Hepatocyte (in vitro differentiated cells): ENCODE measurements at regions not wholly inside any gene's neighbourhood (a gene's known extent, or its start where the extent isn't known, plus 50 kb on each side); places are given as distances from the start of the nearest gene placed in this dataset.
A peak's percentile ranks its signal among the peaks of the same experiment; 100 is the strongest.

Experiments used
- DNase-seq: peaks from one replicate; pipeline ENCODE4 v3.0.0-alpha.2; 2016; ENCODE audit warnings: low spot score
- H2AFZ ChIP-seq: fragments of 200-600 bp; sonication (generic); 2 replicates; pipeline ENCODE4 v1.6.0; 2016; ENCODE audit warnings: antibody characterized with exemption, mild to moderate bottlenecking
- H3K27ac ChIP-seq: fragments of 200-600 bp; sonication (generic); 2 replicates; pipeline ENCODE4 v1.5.1; 2016; ENCODE audit warnings: mild to moderate bottlenecking
- H3K27me3 ChIP-seq: fragments of 200-600 bp; sonication (generic); 2 replicates; pipeline ENCODE4 v1.6.1; 2016
- H3K36me3 ChIP-seq: fragments of 200-600 bp; sonication (generic); replicated peaks from 2 replicates; pipeline ENCODE4 v1.5.1; 2016; ENCODE audit warnings: low read depth; ENCODE audit not compliant: insufficient read depth
- H3K4me1 ChIP-seq: fragments of 200-600 bp; sonication (generic); 2 replicates; pipeline ENCODE4 v1.5.1; 2016; ENCODE audit warnings: mild to moderate bottlenecking, moderate library complexity; ENCODE audit not compliant: insufficient read depth
- H3K4me2 ChIP-seq: fragments of 200-600 bp; sonication (generic); 2 replicates; pipeline ENCODE4 v1.6.0; 2016
- H3K4me3 ChIP-seq: fragments of 200-600 bp; sonication (generic); 2 replicates; pipeline ENCODE4 v1.5.1; 2016; ENCODE audit warnings: mild to moderate bottlenecking
- H3K79me2 ChIP-seq: fragments of 200-600 bp; sonication (generic); 2 replicates; pipeline ENCODE4 v1.6.0; 2017; ENCODE audit warnings: mild to moderate bottlenecking
- H3K9me2 ChIP-seq: fragments of 200-600 bp; sonication (generic); replicated peaks from 2 replicates; pipeline ENCODE4 v1.6.0; 2017; ENCODE audit warnings: mild to moderate bottlenecking; ENCODE audit not compliant: insufficient read depth
- H3K9me3 ChIP-seq: fragments of 200-600 bp; sonication (generic); 2 replicates; pipeline ENCODE4 v1.5.1; 2016; ENCODE audit warnings: low read depth, mild to moderate bottlenecking
- H4K20me1 ChIP-seq: fragments of 200-600 bp; sonication (generic); 2 replicates; pipeline ENCODE4 v1.6.0; 2016; ENCODE audit warnings: mild to moderate bottlenecking; ENCODE audit not compliant: insufficient read depth, poor library complexity, severe bottlenecking
- EZH2 ChIP-seq: fragments of 200-600 bp; sonication (generic); IDR thresholded peaks from 2 replicates; pipeline ENCODE4 v1.6.1; 2016; ENCODE audit warnings: antibody characterized with exemption, mild to moderate bottlenecking, borderline replicate concordance
- EZH2phosphoT487 ChIP-seq: fragments of 200-600 bp; sonication (generic); IDR thresholded peaks from one replicate; pipeline ENCODE4 v1.6.1; 2018; ENCODE audit warnings: antibody characterized with exemption, mild to moderate bottlenecking, low read depth, moderate library complexity; ENCODE audit not compliant: unreplicated experiment, severe bottlenecking
- WGBS: methylation state at CpG from one replicate; pipeline ENCODE4 v1.1.6; 2016; ENCODE audit warnings: low lambda C conversion rate; ENCODE audit errors: missing lambda C conversion rate; 5-methylcytosine and 5-hydroxymethylcytosine counted together
- TF ChIP-seq, protein P1 (sequence below): fragments of 200-600 bp; sonication (generic); IDR thresholded peaks from 2 replicates; pipeline ENCODE4 v1.5.1; 2016; ENCODE audit warnings: antibody characterized with exemption, mild to moderate bottlenecking; ENCODE audit not compliant: poor library complexity

- Histone ChIP-seq H3K9me2 (no peaks in the 10 kb centered on the region), H3K79me2 (no peaks in the 10 kb centered on the region), H4K20me1 (no peaks in the 10 kb centered on the region), H3K4me2 (no peak overlapping the region), H3K27me3 (no peaks in the 10 kb centered on the region), H3K9me3 (no peaks in the 10 kb centered on the region), H2AFZ (no peak overlapping the region), H3K4me1 (no peaks in the 10 kb centered on the region), H3K36me3 (no peaks in the 10 kb centered on the region), H3K27ac (no peak overlapping the region), H3K4me3 (no peak overlapping the region)
- TF ChIP-seq EZH2 (no peak), EZH2phosphoT487 (peak; percentile 56)
- TF ChIP-seq, protein P1, sequence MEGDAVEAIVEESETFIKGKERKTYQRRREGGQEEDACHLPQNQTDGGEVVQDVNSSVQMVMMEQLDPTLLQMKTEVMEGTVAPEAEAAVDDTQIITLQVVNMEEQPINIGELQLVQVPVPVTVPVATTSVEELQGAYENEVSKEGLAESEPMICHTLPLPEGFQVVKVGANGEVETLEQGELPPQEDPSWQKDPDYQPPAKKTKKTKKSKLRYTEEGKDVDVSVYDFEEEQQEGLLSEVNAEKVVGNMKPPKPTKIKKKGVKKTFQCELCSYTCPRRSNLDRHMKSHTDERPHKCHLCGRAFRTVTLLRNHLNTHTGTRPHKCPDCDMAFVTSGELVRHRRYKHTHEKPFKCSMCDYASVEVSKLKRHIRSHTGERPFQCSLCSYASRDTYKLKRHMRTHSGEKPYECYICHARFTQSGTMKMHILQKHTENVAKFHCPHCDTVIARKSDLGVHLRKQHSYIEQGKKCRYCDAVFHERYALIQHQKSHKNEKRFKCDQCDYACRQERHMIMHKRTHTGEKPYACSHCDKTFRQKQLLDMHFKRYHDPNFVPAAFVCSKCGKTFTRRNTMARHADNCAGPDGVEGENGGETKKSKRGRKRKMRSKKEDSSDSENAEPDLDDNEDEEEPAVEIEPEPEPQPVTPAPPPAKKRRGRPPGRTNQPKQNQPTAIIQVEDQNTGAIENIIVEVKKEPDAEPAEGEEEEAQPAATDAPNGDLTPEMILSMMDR = no peak
- no peak for DNase-seq
- 51% methylated on average over 2 of the region's 2 CpGs for WGBS
These were observed 253.0 kb upstream of the CNTNAP5 start for GRCh38 chr2:123771928-123772632.

GRCh38 chr2:123777116-123777515, 248.0 kb upstream of the CNTNAP5 start:
- Histone ChIP-seq H3K4me1 (no peaks in the 10 kb centered on the region), H3K36me3 (no peaks in the 10 kb centered on the region), H3K4me3 (no peak overlapping the region)

GRCh38 chr2:123783164-123783563, 241.9 kb upstream of the CNTNAP5 start:
- Histone ChIP-seq H4K20me1 (no peaks in the 10 kb centered on the region), H3K27ac (no peak overlapping the region), H3K36me3 (no peaks in the 10 kb centered on the region), H3K9me3 (no peaks in the 10 kb centered on the region), H3K27me3 (no peaks in the 10 kb centered on the region), H3K79me2 (no peaks in the 10 kb centered on the region), H3K4me1 (no peaks in the 10 kb centered on the region), H3K9me2 (no peaks in the 10 kb centered on the region), H3K4me3 (no peak overlapping the region), H2AFZ (no peak overlapping the region), H3K4me2 (no peak overlapping the region)
- TF ChIP-seq, protein P1 = no peak
- TF ChIP-seq EZH2 (no peak), EZH2phosphoT487 (no peak)
- 63% methylated on average over 2 of the region's 2 CpGs for WGBS
- no peak for DNase-seq

More at GRCh38 chr2:123777116-123777515, 248.0 kb upstream of the CNTNAP5 start:
- Histone ChIP-seq H3K9me3 (no peaks in the 10 kb centered on the region), H3K79me2 (no peaks in the 10 kb centered on the region), H3K9me2 (no peaks in the 10 kb centered on the region), H3K27me3 (no peaks in the 10 kb centered on the region), H2AFZ (no peak overlapping the region), H3K4me2 (no peak overlapping the region), H4K20me1 (no peaks in the 10 kb centered on the region), H3K27ac (no peak overlapping the region)
- no peak for DNase-seq
- WGBS = 84% methylated on average over 1 of the region's 1 CpG
- TF ChIP-seq, protein P1 = no peak
- TF ChIP-seq EZH2 (no peak), EZH2phosphoT487 (no peak)

DNA sequence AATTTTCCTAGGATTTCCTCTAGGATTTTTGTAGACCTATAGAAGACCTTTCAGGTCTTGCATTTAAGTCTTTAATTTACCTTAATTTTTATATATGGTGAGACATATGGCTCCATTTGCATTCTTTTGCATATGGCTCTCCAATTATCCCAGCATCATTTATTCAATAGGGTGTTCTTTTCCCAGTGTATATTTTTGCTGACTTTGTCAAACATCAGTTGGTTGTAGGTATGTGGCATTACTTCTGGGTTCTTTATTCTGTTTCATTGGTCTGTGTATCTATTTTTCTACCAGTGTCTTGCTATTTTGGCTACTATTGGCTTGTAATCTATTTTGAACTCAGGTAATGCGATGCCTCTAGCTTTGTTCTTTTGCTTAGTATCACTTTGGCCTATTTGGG, 239.8 kb upstream of the CNTNAP5 start:
- 94% methylated on average over 1 of the region's 1 CpG for WGBS
- TF ChIP-seq EZH2phosphoT487 (no peak), EZH2 (no peak)
- TF ChIP-seq, protein P1 = no peak

More for the DNA sequence above, 239.8 kb upstream of the CNTNAP5 start:
- Histone ChIP-seq H3K4me3 (no peak overlapping the region), H3K27ac (no peak overlapping the region), H3K27me3 (no peaks in the 10 kb centered on the region), H3K4me2 (no peak overlapping the region), H2AFZ (no peak overlapping the region), H3K9me2 (no peaks in the 10 kb centered on the region), H4K20me1 (no peaks in the 10 kb centered on the region), H3K9me3 (no peaks in the 10 kb centered on the region), H3K36me3 (no peaks in the 10 kb centered on the region), H3K4me1 (no peaks in the 10 kb centered on the region), H3K79me2 (no peaks in the 10 kb centered on the region)
- no peak for DNase-seq
